Fibroblast of mammary gland (primary cell): ENCODE measurements at regions not wholly inside any gene's neighbourhood (a gene's known extent, or its start where the extent isn't known, plus 50 kb on each side); places are given as distances from the start of the nearest gene placed in this dataset.

ENCODE experiments used
- DNase-seq: peaks from one replicate; pipeline ENCODE4 v3.0.0-alpha.2; 2010; ENCODE audit warnings: low read depth
- H3K4me3 ChIP-seq: 2 replicates; pipeline ENCODE4 v1.5.1; 2011; ENCODE audit warnings: low read depth, mild to moderate bottlenecking, low read length, moderate library complexity; ENCODE audit not compliant: control insufficient read depth
- CTCF ChIP-seq: conservative IDR thresholded peaks from 2 replicates; pipeline ENCODE4 v1.5.1; 2011; ENCODE audit warnings: low read depth, low read length, inconsistent platforms; ENCODE audit not compliant: control insufficient read depth, insufficient read depth

DNA sequence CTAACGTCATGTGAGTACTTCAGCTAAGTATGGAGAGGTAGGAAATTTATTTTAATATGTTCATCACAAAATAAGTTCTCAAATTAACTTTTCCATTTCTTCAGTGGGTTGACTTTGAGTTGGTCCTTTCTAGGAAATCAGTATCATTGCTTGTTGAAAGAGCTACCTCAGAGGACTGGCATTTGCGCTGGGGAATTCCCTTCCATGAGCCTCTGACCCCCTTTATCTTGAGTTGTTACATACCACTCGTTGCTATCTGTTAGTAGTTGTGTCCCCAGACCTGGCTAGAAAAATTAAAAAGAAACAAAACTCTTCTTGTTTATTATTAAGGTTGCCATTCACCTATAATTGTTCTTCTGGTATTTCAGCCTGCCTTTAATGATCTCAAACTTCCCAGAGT is 96.8 kb upstream of the ROBO2 start:
- no peak for TF ChIP-seq CTCF
- no peak overlapping the region for H3K4me3 ChIP-seq

GRCh38 chr3:76943671-76944070 is 96.2 kb upstream of the ROBO2 start:
- TF ChIP-seq CTCF: no peak
- DNase-seq: no peak
- no peak overlapping the region for H3K4me3 ChIP-seq

More for the DNA sequence above, 96.8 kb upstream of the ROBO2 start:
- no peak for DNase-seq

GRCh38 chr3:76949033-76949432 is 90.9 kb upstream of the ROBO2 start:
- no peak overlapping the region for H3K4me3 ChIP-seq
- DNase-seq: no peak
- TF ChIP-seq CTCF: no peak

GRCh38 chr3:76949462-76949861 is 90.4 kb upstream of the ROBO2 start:
- TF ChIP-seq CTCF: no peak
- no peak for DNase-seq
- no peak overlapping the region for H3K4me3 ChIP-seq

GRCh38 chr3:76950590-76950989 is 89.3 kb upstream of the ROBO2 start:
- no peak overlapping the region for H3K4me3 ChIP-seq
- DNase-seq: no peak
- TF ChIP-seq CTCF: no peak

DNA sequence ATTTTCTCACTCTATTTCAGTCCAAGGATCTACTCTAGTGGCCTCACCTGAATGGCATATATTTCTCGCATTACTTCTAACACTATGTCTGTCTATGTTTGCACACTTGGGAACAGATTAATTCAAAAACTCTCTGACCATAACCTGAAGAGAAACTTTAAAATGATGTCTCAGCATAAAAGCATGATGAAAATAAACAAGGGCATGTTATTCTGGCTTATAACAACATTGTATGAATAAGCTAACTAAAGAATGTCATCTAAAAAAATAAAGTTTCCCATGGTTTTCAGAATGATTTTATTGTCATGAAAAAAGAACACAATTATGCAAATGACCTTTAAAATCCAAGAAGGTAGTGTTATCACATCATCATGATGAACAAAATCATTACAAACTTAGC is 85.5 kb upstream of the ROBO2 start:
- no peak overlapping the region for H3K4me3 ChIP-seq
- TF ChIP-seq CTCF: no peak
- no peak for DNase-seq

- no peak for DNase-seq
- H3K4me3 ChIP-seq: no peak overlapping the region
- TF ChIP-seq CTCF: no peak
Observed at GRCh38 chr3:76958274-76958673, 81.6 kb upstream of the ROBO2 start.
